NCI-H526 (cell line): ENCODE measurements at regions not wholly inside any gene's neighbourhood (a gene's known extent, or its start where the extent isn't known, plus 50 kb on each side); places are given as distances from the start of the nearest gene placed in this dataset.
"Not testable (repeated sequence)": the region's sequence is repeated elsewhere in the genome, so short reads cannot be mapped to it uniquely, and the experiment has no call there.

ENCODE experiments used
- DNase-seq, 2 experiments: peaks; one replicate each; lab custom pipeline; 2025; lab: John Stamatoyannopoulos, UW

DNA sequence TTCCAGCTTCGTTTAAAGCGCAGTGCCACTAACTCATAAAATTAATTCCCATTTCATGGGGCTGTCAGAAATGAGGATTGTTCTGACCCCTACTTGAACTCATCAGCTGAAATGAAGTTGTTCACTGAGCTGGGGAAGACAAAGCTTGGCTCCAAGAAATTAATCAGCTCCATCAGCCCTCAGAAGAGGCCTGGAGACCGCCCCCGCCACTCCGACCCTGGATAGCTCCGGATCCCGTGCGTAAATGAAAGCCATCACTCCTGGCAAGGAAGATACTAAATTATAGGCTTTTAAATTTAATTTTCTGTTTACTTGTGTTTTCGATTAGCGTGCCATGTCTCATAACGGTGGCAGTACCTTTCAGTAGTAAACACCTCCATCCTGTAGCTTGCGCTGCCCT lies 142.8 kb upstream of the IRX2 start:
- DNase-seq: no peak

DNA sequence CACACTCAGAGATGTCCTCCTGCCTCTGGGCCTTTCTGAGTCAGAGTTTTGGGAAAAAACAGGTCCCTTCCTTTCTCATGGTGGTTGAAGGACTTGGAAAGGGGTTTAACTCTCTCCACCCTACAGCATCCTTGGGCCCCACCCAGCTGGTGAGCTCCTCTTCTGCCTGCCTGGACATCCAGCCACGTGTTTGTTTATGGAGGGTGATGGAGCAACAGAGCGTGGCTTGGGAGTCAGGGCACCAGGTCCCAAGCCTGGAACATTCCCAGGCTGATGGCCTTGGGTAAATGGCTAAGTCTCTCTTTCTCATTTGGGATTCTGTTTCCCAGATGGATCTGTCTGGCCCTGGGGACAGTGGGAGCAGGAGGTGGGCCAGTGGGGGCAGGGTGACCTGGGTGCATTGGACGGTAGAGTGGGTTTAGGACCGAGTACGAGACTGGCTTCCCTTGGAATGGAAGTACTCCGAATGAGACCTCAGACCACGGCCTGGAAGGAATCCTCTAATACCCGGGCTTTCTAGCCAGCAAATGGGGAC lies 141.1 kb upstream of the IRX2 start:
- DNase-seq: no peak

DNA sequence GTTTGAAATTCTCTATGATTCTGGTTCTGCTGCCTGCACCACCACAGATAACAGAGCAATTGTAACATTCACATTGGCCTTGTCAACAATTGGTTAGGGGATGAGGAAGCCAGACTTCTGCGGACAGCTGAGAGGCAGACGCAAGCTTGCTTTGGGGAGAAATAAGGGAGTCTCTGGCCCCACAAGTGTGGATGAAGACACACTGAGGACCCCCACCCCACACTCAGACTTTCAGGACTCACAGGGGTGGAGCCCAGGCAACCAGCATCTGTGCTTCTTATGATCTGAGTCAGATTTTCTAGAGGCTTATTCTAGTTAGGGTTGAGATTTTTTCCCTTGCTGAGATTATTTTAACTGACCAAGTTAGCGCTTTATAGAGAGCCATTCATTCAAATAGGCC lies 140.3 kb upstream of the IRX2 start:
- DNase-seq: no peak

DNA sequence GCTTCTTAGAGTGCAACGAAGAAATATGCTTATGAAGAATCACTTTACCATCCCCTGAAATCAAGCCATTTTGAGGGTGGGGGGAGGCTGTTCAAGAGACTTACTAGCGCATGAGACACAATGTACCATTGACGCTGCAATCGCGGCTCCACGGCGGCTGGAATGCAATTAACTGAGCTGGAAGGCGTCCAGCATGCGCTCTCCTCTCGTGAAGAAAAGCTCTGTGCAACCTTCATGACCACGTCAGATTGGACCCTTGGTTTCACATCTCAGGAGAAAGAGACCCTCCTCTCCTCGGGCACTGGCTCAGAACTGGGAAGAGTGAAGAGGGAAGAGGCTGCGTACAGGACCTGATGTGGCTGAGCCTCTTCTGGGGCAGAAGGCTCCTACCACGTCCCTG lies 138.5 kb upstream of the IRX2 start:
- no peak for DNase-seq

DNA sequence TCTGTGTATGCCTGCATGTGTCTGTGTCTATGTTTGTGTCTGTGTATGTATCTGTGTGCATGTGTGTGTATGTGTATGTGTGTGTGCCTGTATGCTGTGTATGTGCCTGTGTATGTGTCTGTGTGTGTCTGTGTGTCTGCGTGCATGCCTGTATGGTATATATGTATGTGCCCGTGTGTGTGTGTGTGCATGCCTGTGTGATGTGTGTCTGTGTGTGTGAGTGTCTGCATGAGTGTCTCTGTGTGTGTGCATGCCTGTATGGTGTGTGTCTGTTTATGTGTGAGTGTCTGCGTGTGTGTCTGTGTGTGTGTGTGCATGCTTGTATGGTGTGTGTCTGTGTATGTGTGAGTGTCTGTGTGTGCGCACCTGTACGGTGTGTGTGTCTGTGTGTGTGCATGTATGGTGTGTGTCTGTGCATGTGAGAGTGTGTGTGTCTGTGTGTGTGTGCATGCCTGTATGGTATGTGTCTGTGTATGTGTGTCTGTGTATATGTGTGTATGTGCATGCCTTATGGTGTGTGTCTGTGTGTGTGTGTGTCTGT lies 137.1 kb upstream of the IRX2 start:
- no peak for DNase-seq

DNA sequence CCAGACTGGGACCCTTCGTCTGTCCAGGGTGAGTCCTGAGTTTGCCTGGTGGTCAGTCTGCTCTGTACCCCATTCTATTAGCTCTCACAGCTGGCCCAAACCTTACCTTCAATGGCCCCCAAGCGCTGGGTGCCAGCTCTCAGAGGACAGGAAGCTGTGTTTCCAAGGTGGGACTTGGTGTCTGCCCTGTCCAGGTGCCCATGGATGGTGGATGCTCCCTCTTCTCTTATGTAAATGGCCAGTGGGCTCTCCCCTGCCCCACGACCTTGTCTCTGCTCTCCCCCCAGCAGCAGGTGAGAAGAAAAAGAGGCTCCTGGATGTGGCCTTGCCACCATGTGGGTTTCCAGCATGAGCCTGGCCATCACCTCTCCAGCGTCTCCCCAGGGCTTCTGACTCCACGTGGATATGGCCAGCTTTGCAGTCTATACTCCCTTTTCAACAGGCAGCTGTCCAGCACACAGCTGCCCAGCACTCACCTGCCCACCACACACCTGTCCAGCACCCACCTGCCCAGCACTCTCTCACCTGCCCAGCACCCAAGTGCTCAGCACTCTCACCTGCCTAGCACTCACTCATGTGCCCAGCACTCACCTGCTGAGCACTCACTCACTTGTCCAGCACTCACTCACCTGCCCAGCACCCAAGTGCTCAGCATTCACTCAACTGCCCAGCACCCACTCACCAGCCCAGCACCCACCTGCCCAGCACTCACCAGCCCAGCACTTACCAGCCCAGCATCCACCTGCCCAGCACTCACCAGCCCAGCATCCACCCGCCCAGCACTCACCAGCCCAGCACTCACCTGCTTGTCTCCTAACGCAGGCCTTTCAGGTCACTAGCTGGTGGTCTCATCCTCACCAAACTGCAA lies 136.2 kb upstream of the IRX2 start:
- no peak for DNase-seq

DNA sequence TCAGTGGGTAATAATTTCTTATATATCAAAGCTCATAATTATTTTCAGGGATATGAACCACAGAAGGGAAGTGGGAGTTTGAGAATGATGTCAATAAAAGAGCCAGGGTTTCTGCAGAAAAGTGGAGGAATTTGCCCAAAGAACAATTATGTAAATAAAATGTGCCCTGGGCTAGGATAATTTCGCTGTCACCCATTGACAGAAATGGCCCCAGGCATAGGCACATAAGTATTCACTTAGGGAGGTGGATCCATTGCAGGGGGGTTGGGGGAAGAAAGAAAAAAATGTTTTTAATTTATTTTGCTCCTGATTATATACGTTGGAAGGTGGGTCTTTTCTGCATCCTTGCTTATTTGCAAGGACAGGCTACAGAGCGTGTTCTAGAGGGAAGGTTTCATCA lies 135.1 kb upstream of the IRX2 start:
- no peak for DNase-seq

DNA sequence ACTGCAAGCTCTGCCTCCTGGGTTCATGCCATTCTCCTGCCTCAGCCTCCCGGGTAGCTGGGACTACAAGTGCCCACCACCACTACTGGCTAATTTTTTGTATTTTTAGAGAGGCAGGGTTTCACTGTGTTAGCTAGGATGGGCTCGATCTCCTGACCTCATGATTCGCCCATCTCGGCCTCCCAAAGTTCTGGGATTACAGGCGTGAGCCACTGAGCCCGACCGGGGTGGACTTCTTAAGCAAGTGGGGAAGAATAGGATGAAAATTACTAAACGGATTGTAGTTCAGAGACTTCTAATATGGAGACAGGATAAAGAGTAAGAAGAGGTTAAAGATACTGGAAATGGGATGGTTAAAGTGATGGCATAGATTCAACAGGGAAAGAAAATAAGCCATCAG lies 132.3 kb upstream of the IRX2 start:
- DNase-seq: no peak

DNA sequence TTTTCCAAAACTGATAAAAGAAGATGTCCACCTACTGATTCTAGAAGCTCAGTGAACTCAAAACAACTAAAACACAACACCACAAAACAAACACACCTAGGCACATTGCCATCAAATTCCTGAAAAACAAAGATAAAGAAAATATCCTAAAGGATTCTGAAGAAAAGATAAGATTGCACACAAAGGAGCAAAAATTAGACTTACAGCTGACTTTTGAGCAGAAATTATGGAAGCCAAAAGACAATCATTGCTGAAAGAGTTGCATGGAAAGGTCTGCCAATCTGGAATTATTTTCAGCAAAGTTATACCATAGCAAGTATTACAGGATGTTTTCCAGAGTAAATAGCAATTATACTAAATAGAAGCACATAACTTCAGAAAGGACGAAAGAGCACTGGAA lies 128.2 kb upstream of the IRX2 start:
- DNase-seq: no peak

DNA sequence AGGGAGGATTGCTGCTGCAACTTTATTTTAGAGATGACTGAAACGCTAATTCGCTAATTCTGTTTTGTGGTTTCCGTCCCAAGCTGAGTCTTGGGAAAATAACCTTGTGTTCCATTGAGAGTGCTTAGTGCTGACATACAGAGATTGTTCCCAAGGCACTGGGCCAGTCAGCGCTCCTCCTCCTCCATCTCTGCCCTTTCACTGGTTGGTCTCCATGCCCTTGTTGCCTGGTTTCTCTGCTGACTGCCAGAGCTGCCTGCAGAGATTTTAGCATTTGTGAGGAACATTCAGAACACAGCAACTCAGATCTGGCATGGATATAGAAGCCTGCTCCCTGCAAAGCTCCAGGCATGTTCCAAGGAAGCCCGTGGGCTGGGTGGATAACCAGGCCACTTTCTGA lies 126.0 kb upstream of the IRX2 start:
- DNase-seq: peak; percentile 33 to 41

DNA sequence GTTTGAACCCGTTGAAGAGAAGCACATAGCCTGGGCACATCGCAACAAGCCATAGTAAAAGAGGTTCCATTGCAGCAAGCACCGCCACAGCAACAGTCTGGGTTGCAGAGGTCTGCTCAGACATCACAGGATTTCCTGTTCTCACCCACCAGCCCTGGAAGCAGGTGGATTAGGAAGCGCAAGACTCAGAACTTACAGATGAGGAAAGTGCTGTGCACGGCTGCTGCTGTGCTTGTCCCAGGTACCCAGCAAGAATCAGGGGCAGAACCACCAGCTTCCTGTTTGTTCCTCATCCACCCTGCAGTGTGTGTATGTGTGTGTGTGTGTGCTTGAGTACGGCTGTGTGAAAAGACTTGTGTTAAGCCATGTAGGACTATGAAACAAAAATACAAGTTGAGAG lies 124.7 kb upstream of the IRX2 start:
- DNase-seq: no peak

DNA sequence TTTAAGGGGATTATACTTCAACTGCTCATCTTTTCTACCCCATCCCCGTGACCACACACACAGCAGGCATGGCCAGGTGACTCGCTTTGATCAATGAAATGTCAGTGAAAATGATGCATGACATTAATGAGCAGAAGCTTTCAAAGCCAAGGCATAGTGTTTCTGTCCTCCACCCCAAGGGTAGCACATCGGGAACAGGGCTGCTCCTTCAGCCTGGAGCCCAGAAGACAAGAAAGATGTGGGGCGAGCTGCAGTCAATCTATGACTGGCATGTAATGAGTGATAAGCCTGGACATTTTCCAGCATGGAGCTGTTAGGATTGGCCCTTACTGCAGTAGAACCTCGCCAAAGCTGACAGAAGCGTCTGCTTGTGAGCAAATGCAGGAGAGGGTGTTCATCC lies 122.6 kb upstream of the IRX2 start:
- DNase-seq: no peak

DNA sequence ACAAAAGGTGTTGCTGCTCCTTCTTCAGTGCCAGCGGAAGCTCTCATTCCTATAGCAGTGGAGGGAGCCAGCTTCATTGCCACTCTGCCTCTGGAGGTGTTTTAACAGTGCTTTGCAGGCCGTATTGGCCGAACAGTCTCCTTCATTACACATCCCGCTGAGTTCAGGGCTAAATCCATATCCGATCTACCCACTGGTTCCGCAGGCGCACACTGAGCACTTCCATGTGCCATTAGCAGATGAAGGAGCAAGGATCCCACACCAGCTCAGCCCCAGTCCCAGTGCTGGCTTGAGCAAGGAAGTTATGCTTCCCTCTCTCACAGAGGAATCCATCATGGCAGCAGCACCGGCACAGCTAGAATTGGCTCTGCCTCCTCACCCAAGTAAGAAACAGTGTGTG lies 121.2 kb upstream of the IRX2 start:
- no peak for DNase-seq

DNA sequence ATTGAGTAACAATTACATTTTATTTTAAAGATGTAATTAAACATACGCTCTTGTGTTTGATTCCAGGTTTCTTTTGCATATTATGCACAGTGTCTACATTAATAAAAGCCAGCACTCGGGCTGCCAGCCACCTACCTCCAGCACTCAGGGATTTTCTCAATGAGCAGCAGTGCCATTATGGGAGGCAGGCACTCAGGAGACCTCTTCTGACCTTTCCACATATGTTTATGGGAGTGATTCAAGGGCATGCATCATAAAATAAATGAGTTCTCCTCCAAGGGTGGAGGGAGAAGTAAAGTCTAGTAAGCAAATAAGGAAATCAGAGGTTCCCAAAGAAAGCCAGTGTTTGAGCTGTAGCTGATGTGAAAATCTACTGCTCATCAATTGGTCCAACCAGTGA lies 119.8 kb upstream of the IRX2 start:
- no peak for DNase-seq

DNA sequence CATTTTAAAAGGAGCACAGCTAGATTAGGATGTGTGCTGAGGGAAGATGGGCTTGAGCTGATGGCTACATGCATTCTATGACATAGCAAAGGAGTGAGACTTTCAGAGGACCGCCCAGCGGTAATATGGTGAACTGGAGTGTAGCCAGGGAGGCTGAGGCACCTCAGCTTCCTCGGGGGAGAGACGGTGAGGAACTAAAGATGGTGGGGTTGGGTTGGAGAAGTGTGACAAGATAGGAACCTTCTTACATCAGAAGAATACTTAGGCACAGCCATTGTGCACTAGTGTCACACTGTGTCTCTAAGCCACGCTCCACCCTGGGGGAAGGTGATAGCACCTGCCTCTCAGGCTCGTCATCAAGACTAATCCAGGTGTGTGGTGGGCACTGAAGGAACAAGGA lies 118.0 kb upstream of the IRX2 start:
- DNase-seq: no peak

DNA sequence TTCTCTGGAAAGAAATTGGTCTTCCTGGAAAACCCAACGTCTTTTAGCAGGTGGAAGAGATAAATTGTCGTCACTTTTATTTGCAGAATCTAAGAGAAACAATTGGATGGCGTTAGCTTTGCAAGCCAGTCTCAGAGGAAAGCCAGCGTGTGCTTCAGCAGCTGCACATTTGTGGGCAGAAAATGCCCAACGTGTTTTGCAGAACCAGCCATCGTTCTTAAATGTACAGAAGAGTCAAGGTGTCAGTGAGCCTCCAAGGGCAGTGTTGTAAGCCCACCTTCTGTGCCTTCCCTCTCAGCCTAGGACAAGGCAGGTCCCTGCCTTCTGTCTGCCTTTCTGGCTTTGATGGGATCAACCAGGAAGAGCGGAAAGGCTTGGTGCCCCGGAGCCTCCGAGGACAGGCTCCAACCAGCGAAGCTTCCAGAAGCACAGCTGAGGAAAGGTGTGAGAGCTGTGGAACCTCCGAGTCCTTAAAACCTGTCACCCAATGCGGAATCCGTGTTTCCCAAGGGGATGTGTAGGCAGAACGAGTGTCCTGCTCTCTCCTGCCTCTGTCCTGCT lies 116.0 kb upstream of the IRX2 start:
- DNase-seq: no peak

DNA sequence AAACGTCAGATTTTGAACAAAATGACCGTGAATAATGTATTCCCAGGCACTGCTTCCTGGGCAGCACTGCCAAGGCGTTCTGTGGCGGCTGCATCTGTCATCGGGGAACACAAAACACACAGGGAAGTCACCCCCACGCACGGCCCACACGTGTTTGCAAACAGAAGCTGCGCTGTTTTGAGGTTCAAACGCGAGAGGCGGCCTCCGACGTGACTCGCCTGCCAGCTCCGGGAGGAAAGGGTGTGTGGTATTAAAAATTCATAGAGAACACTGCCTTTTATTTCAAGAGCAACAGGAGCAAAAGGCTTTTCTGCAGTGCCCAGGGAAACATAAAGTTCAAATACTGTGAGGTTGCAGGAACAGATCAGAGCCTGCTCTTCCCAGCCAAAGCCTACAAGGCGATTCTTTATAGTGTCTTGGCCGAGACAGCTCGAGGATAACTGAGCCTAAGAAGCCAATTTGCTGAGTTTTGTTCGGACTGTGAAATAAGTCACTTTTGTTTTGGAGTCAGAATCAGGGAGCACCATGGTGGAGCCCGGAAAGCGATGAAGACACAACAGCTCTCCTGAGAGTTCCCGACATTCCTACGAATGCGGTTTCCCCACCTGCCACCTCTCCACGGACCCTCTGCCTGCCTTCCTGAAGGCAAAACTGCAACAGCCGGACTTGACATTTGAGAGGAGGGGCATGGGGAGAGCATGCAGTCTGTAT lies 115.3 kb upstream of the IRX2 start:
- no peak for DNase-seq

DNA sequence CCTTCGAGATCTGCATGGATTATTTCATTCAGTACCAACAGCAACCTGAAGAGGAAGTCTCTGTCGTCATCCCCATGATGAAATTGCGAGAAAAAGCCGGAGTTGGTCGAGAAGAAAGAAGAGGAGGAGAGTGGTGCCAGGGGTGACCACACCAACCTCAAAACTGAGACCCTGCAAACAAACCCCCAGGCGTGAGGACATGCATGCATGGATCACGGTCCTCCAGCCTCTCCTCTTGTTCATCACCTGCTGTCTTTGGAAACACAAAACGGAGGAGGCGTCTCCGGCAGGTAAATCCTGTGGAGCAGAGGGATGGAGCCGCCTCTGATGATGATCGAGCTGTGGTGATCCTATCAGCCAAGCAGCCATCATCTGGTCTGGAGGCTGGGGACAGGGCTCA lies 114.4 kb upstream of the IRX2 start:
- no peak for DNase-seq

DNA sequence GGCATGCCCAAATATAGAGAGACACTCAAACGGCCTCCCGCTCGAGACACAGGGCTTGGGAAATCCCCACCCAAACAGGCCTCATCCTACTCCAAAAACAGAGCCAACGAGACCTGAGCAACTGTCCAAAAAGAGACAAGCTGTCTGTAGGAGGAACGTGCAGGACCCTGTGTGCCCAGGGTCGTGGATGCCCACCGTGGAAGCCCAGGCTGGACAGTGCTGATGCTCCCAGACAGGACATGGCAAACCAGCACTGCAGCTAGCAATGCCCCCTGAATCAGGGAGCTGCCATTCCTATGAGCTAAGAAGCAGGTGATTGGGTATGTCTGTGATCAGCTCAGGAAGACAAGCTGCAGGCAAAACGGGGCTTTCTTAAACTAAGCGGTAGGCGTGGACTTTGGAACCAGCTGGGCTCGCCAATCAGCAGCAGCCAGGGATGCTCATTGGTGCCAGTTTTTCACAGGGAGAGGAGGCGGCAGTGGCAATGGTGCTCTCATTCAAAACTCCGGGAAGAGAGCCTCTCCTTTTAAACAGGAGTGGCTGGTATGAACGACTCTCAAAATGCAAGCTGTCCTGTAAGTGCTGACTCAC lies 113.1 kb upstream of the IRX2 start:
- no peak for DNase-seq

DNA sequence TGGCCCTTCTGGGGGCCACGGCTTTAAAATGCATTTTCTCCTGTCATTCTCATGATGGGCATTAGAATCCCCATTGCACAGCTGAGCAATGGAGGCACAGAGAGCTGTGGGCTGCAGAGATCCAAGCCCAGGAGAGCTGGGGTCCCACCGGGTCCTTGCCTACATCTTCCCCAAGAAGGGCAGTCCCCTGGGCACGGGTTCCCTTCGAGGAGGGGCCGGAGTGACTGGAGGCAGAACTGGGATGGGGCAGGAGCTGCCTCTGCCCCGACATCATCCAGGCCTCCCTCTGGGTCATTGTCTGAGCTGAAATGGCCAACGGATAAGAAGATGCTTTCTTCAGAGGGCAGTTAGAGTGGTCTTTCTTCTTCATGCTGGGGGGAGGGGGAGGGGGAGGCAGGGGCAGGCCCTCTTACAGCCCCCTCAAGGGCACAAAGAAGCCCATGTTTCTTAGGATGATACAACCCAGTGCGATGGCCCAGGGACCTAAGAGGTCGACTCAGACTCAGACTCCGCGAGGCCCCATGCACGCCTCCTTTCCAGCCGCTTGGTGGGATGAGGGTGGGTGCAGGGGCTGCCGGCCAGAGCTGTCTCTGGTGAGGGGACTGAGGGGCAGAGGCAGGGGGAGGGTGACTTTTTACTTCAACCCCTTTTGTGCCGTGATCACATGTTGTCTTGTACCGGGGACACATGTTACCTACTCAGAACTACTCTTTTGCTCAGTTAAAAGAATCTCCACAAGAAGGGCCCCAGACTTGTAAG lies 112.4 kb upstream of the IRX2 start:
- DNase-seq: no peak

DNA sequence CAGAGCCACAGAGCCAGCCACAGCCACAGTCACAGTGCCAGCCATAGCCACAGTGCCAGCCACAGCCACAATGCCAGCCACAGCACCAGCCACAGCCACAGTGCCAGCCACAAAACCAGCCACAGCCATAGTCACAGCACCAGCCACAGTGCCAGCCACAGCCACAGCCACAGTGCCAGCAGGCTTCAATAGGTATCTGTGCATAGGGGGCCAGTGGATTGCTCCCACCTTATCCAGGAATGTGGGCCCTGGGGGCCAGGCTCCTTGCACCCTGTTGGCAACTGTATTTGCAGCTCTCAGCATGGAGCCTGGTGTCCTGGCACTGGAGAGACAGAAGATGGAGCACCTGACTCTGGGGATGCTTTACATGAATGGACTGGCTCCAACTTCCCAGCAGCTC lies 111.7 kb upstream of the IRX2 start:
- no peak for DNase-seq

DNA sequence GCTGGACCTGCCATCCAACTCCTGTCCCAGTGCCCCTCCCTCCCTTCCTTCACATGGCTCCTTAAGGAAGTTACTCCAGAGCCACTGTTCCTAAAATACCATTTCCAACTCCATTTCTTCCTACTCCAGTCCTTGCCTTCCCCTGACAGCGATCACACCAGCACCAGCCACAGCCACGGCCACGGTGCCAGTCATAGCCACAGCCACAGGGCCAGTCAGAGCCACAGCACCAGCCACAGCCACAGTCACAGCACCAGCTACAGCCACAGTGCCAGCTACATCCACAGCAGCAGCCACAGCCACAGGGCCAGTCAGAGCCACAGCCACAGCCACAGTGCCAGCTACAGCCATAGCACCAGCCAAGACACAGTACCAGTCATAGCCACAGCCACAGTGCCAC lies 110.7 kb upstream of the IRX2 start:
- not testable (repeated sequence) for DNase-seq
